HG03066 (cell line): ENCODE measurements at regions not wholly inside any gene's neighbourhood (a gene's known extent, or its start where the extent isn't known, plus 50 kb on each side); places are given as distances from the start of the nearest gene placed in this dataset.
A peak's percentile ranks its signal among the peaks of the same experiment; 100 is the strongest.
"Not testable (repeated sequence)": the region's sequence is repeated elsewhere in the genome, so short reads cannot be mapped to it uniquely, and the experiment has no call there.

Experiments
- ATAC-seq: cut with Tn5 transposase; IDR thresholded peaks from one replicate; pipeline ENCODE4 v1.9.1; 2021; ENCODE audit warnings: low read depth; ENCODE audit not compliant: unreplicated experiment

GRCh38 chr7:87007038-87007437 lies 52.4 kb downstream of the ELAPOR2 start:
- no peak for ATAC-seq

- ATAC-seq = no peak
Observed at GRCh38 chr7:87004956-87005355, 54.5 kb downstream of the ELAPOR2 start.

- no peak for ATAC-seq
Observed at GRCh38 chr7:87003872-87004798, 55.3 kb downstream of the ELAPOR2 start.

- no peak for ATAC-seq
Observed at GRCh38 chr7:87001214-87001613, 58.2 kb downstream of the ELAPOR2 start.

- ATAC-seq = no peak
Observed at GRCh38 chr7:87000344-87000743, 59.1 kb downstream of the ELAPOR2 start.

GRCh38 chr7:86999750-87000149 lies 59.7 kb downstream of the ELAPOR2 start:
- ATAC-seq = no peak

GRCh38 chr7:86995814-86996213 lies 63.6 kb downstream of the ELAPOR2 start:
- ATAC-seq = no peak

GRCh38 chr7:86995052-86995725 lies 64.3 kb downstream of the ELAPOR2 start:
- ATAC-seq = no peak

- ATAC-seq = peak; percentile 6
Observed at GRCh38 chr7:86991771-86992191, 67.7 kb downstream of the ELAPOR2 start.

- ATAC-seq = peak; percentile 78
Observed at GRCh38 chr7:86991093-86991769, 68.2 kb downstream of the ELAPOR2 start.

GRCh38 chr7:86989407-86989806 lies 70.0 kb downstream of the ELAPOR2 start:
- ATAC-seq = no peak

- not testable (repeated sequence) for ATAC-seq
Observed at GRCh38 chr7:86987834-86988233, 71.6 kb downstream of the ELAPOR2 start.

GRCh38 chr7:86987358-86987757 lies 72.1 kb downstream of the ELAPOR2 start:
- ATAC-seq = not testable (repeated sequence)

- ATAC-seq = not testable (repeated sequence)
Observed at GRCh38 chr7:86985342-86985741, 74.1 kb downstream of the ELAPOR2 start.

- not testable (repeated sequence) for ATAC-seq
Observed at GRCh38 chr7:86983654-86984053, 75.8 kb downstream of the ELAPOR2 start.

GRCh38 chr7:86981937-86982336 lies 77.5 kb downstream of the ELAPOR2 start:
- ATAC-seq = not testable (repeated sequence)

- ATAC-seq = no peak
Observed at GRCh38 chr7:86981127-86981526, 78.3 kb downstream of the ELAPOR2 start.

- ATAC-seq = no peak
Observed at GRCh38 chr7:86980223-86980622, 79.2 kb downstream of the ELAPOR2 start.

- ATAC-seq = peak; percentile 90
Observed at GRCh38 chr7:86978808-86979506, 80.5 kb downstream of the ELAPOR2 start.

- ATAC-seq = no peak
Observed at GRCh38 chr7:86976958-86977357, 82.5 kb downstream of the ELAPOR2 start.
